Left forelimb (tissue), 1 donor: ENCODE measurements at regions not wholly inside any gene's neighbourhood (a gene's known extent, or its start where the extent isn't known, plus 50 kb on each side); places are given as distances from the start of the nearest gene placed in this dataset.
"Not testable (repeated sequence)": the region's sequence is repeated elsewhere in the genome, so short reads cannot be mapped to it uniquely, and the experiment has no call there.

Experiments
- DNase-seq: peaks from one replicate; pipeline ENCODE4 v3.0.0-alpha.2; 2018; ENCODE audit warnings: low spot score

GRCh38 chr12:47348206-47348605 lies 268.4 kb upstream of the AMIGO2 start:
- DNase-seq: no peak

- DNase-seq: no peak
Measured at GRCh38 chr12:47346251-47347019, 266.7 kb upstream of the AMIGO2 start.

GRCh38 chr12:47343684-47344567 lies 264.2 kb upstream of the AMIGO2 start:
- DNase-seq: no peak

GRCh38 chr12:47340411-47341015 lies 260.8 kb upstream of the AMIGO2 start:
- no peak for DNase-seq

- DNase-seq: no peak
Measured at GRCh38 chr12:47337581-47337980, 257.8 kb upstream of the AMIGO2 start.

- DNase-seq: not testable (repeated sequence)
Measured at GRCh38 chr12:47333271-47333858, 253.6 kb upstream of the AMIGO2 start.

- DNase-seq: no peak
Measured at GRCh38 chr12:47328831-47329545, 249.2 kb upstream of the AMIGO2 start.

- DNase-seq: no peak
Measured at GRCh38 chr12:47326190-47326589, 246.4 kb upstream of the AMIGO2 start.

GRCh38 chr12:47323802-47324201 lies 244.0 kb upstream of the AMIGO2 start:
- DNase-seq: no peak

GRCh38 chr12:47321436-47321835 lies 241.7 kb upstream of the AMIGO2 start:
- DNase-seq: no peak

GRCh38 chr12:47319746-47320145 lies 240.0 kb upstream of the AMIGO2 start:
- DNase-seq: no peak

- no peak for DNase-seq
Measured at GRCh38 chr12:47318963-47319362, 239.2 kb upstream of the AMIGO2 start.

- no peak for DNase-seq
Measured at GRCh38 chr12:47317175-47317915, 237.6 kb upstream of the AMIGO2 start.

- no peak for DNase-seq
Measured at GRCh38 chr12:47316609-47317049, 236.9 kb upstream of the AMIGO2 start.

GRCh38 chr12:47314996-47315395 lies 235.2 kb upstream of the AMIGO2 start:
- no peak for DNase-seq

- DNase-seq: no peak
Measured at GRCh38 chr12:47312808-47313426, 233.2 kb upstream of the AMIGO2 start.

GRCh38 chr12:47312147-47312546 lies 232.4 kb upstream of the AMIGO2 start:
- DNase-seq: no peak

GRCh38 chr12:47311568-47311967 lies 231.8 kb upstream of the AMIGO2 start:
- no peak for DNase-seq

GRCh38 chr12:47311010-47311409 lies 231.3 kb upstream of the AMIGO2 start:
- no peak for DNase-seq

GRCh38 chr12:47308672-47309071 lies 228.9 kb upstream of the AMIGO2 start:
- no peak for DNase-seq
